GM21390 (cell line): ENCODE measurements at regions not wholly inside any gene's neighbourhood (a gene's known extent, or its start where the extent isn't known, plus 50 kb on each side); places are given as distances from the start of the nearest gene placed in this dataset.
"Not testable (repeated sequence)": the region's sequence is repeated elsewhere in the genome, so short reads cannot be mapped to it uniquely, and the experiment has no call there.

Experiments used
- ATAC-seq: cut with Tn5 transposase; IDR thresholded peaks from one replicate; pipeline ENCODE4 v1.9.1; 2021; ENCODE audit not compliant: unreplicated experiment

DNA sequence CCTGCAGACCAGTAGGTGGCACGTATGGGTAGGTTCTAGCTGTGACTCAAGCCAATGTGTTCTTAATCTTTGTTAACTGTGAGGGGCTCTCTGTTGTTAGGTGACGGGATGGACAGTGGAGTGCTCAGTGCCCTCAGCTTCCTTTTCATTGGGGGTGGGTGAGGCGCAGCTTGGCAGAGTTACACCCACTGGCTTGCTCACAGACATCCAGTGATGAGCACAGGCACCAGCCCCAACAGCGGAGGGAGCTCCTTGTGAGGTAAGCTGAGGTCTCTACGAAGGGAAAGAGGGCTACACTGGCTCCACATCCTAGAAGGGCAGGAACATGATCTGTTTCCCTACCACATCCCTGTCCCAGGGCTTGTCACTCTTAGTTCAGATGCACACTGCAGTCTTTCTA is 871.3 kb downstream of the LRRIQ3 start:
- no peak for ATAC-seq

DNA sequence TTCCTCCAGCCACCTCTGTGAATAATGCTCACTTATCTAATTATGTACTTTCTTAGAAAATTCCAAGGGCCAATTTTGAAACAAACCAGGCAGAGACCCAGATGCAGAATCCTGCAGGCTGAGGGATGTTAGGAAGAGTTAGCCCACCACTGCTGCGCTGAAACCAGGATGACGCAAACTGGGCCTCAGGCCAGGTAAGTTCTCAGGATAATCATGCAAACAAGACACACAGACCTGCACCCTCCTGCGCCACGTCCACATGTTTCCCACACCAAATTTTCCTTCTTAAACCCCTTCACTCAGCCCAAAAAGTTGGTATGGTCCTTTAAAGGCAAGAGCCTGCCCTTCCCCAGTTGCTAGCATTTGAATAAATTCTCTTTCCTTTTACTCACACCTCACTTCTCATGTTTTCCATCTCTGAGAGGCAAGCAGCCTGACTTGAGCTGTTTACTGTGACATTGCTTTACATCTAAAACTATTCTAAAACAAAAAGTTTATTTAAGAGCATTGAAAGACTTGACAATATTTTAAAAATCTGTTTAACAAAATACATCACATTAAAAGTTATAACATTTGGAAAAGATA is 887.1 kb downstream of the LRRIQ3 start:
- no peak for ATAC-seq

DNA sequence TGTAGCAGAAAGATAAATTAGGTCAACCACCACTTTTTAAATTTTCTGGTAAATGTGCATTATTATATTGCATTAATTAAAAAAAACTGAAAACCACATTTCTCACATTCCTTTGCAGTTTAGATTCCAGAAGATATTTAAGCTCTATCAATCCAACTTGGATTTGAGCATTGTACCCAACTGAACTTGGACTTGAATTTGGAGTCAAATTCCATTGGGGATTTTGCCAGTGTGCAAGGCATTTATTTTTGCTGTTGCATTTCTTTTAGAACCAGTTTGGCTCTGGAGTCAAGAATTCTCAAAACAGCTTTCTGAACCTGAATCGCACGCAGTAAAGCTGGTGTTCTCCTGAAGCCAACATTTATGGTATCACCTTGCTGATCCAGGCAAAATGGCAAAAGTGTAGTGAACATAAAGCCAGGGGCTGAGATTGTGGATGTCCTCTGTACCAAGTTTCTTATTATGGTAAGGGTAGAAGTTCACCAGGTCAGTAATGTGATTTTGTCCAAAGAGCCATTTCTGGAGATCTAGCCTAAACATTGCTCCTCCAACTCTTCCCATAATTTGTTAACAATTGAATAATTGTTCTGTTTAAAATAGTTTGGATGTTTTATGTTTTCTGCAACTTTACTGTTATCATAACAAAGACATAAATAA is 890.9 kb downstream of the LRRIQ3 start:
- no peak for ATAC-seq

DNA sequence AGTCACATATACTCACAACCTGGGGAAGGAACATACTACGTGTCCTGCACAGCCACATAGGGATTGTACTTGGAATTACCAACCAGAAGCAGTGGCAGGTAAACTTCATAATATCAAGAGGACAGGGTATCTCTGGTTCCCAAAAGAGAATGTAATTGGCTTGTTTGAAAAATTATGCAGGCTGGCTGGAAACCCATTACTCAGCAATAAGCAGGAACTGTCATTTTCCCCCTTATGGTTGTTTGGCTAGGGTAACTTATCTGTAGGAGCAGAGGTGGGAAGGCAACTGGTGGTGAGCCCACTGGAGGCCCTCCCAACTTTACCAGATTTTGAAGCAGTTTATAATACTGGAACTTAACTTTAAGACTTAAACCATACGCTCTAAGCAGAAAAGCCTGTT is 924.1 kb downstream of the LRRIQ3 start:
- ATAC-seq: no peak

DNA sequence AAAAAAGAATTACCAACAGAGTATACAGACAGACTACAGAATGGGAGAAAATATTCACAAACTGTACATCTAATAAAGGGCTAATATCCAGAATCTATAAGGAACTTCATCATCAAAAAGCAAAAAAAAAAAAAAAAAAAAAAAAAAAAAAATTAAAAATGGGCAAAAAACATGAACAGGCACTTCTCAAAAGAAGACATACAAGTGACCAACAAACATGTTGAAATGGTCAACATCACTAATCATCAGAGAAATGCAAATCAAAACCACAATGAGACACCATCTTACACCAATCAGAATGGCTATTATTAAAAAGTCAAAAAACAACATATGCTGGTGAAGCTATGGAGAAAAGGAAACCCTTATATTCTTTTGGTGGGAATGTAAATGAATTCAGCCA is 952.8 kb downstream of the LRRIQ3 start:
- ATAC-seq: not testable (repeated sequence)

DNA sequence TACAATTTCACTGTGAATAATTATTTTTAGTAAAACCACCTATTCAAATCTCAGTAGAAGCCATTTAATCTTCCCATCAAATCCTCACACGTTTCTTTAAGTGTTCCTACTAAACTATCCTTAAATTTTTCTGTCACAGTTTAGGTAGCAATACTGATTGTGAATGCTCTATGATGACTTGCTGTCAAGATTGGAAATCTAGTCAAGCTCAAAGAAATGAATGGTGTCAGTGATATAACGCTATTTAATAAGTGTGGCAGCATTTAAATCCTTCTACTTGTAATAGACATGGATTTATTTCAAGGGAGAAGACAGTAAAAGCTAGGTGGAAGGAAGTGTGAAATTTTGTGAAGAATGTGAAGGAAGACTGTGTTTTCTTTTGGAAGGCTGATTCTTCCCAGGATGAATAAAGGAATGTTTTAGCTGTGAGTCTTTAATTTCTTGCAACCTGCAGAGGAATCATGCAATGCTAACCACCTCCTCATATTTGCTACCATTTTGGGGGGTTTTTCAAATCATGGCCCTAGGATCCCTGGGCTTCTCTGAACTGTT is 936.7 kb upstream of the NEGR1 start:
- ATAC-seq: no peak

DNA sequence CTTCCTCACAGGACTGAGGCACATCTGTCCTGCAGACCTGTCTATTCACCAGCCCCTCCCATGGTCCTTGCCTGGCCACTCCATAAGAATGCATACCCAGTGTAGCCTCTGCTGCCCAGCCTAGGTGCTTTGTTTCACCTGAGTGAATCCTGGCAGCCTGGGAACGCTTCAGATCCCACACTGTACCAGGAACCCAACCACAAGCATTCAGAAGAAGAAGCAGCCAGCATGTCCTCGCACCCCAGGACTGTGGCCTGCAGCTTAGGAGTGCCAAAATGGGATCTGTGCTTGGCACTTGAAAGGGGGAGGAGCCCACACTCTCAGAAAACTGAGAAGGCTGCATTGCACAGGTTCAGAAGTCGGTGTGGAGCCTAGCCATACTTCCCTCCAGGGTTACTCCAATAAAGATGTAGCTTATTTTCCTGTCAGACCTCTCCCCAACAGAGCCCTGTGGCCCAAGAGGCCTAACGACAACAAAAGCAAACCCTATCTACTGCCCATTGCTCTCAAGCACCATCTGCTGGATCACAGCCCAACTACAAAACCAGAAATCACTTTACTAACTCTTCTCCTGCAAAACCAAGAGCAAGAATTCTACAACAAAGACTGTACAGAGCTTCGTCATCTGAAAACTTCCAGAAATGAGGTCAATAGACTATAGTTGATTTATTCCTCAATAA is 923.1 kb upstream of the NEGR1 start:
- ATAC-seq: no peak

DNA sequence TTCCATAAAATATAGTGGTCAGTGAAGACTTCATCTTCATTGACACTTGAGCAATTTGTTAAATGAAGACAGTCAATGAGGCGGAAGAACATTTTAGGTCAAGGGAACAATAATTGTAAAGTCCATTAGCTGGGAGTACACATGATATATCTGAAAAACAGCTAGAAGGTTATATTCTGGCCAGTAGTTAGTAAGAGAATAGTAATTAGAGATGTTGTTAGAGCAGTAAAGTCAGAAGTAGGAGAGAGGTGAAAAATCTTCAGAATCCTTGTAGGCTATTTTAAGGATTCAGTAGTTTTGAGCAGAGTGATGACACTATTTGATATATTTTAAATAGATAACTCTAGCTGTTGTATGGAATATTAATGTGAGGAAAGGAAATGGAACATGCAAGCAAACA is 915.6 kb upstream of the NEGR1 start:
- no peak for ATAC-seq

DNA sequence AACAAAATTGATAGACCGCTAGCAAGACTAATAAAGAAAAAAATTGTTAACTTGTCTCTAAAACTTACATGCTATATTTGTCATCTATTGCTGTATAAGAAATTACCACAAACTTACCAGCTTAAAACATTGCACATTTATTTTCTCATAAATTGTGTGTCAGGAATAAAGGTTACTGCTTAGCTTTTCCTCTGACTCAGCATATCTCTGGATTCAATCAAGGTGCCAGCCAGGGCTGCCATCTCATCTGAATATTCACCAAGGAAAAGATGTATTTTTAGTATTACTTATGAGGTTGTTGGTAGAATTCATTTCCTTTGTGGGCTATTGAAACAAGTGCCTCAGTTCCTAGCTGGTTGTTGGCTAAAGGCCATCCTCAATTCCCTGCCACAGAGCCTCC is 912.6 kb upstream of the NEGR1 start:
- ATAC-seq: no peak

DNA sequence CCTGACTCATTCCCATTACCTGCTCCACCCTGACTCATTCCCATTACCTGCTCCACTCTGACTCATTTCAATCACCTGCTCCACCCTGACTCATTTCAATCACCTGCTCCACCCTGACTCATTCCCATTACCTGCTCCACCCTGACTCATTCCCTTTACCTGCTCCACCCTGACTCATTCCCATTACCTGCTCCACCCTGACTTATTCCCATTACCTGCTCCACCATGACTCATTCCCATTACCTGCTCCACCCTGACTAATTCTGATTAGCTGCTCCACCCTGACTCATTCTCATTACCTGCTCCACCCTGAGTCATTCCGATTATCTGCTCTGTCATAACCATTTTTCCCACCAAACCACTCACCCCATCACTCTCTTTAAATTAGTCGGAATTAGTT is 901.2 kb upstream of the NEGR1 start:
- ATAC-seq: not testable (repeated sequence)

DNA sequence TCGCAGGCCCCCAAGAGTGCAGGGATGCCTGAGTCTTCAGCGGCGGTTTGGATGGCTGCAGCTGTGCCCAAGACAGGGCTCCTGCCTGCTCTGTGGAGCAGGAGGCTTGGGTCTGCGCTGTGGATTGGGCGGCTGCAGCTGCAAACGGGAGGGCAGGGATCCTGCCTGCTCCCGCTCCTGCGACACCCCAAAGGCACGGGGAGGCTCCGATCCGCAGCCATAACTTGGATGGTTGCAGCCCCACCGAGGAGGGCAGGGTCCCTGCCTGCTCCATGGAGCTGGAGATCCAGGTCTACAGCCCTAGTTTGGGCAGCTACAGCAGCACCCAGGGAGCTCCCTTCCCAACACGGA is 898.8 kb upstream of the NEGR1 start:
- ATAC-seq: no peak

DNA sequence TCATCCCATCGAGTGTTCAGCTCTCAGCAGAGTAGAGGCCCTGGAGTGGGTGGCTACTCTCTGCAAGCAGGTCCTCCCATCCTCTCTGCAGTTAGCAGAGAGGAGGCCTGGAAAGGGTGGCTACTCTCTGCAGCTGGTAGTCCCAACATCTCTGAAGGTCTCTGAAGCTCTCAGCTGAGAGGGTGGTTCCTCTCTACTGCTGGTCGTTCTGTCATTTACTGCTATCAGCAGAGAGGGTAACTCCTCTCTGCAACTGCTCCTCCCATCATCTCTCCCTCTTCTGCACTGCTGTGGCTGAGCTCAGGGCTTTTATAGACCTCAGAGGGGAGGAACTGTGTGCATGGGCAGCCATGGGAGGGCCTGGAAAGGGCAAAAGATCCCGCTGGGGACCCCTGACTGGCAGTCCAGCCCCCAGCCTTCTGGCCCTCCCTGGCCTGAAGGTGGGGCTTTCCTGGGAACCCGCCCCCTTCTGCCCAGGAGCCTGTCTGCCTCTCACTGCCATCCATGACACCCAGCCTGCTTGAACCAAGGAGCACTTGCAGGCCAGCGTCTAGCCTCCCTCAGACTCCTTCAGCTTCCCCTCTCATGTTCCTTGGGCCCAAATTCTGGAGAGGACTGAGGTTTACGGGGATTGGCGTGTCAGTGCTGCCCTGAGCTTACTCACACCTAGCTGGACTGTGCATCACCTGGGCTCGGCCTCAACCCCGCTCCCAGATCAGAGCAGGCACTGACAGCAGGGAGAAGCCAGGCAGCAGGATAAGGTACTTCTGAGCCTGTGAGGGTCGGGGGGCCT is 898.3 kb upstream of the NEGR1 start:
- ATAC-seq: no peak

DNA sequence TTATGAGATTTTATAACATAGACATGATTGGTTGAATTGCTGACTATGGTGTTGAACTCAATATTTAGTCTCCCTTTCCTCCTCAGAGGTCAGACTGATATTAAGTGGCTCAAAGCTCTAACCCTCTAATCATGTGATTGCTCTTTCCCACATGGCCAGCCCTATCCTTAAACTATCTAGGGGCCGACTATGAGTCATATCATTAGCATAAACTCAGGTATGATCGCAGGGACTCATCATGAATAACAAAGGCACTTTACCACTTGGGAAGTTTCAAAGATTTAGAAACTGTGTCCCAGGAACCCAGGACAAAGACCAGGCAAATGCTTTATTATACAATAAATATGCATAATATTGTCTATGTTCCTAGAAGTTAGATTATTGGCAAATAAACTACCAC is 894.6 kb upstream of the NEGR1 start:
- ATAC-seq: no peak

DNA sequence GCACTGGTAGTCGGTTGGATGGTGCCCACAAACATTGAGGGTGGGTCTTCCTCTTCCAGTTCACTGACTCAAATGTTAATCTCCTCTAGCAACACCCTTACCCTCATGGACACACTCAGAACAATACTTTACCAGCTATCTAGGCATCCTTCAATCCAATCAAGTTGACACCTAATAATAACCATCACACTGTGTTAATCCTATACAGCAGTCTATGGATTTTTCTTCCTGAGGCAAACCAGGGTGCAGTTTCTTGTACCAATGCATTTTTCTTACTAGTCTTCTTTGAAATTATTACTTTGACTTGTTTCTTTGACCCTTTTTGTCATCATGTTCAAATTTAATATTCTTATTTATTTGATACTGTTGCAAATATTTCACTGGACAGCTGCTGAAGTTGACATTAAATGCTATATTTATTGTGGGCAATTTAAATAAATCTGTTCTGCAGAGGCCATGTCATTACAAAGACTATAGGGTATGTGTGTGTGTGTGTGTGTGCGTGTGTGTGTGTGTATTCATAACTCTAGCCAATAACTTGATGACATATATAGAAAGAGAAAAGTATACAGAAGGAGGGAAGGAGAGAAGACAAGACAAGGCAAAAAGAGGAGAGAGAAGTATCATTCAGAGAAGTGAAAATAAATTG is 884.8 kb upstream of the NEGR1 start:
- ATAC-seq: no peak

DNA sequence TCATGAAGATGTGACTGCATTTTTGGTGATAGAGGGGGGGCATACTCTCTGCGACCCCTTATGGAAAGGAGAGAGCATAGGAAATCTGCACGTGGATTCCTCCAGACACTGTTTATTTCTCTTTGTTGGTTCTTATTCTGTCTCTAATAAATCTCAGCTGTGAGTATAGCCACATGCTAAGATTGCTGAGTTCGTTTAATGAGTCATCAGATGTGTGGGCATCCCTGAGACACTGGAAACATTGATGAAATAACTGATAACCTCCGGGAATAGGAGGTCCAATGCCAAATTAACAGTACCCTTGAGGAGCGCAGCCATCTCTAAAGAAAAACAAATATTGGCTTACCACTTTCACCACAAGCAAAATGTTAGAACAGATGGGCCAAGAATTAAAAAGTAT is 880.2 kb upstream of the NEGR1 start:
- no peak for ATAC-seq

DNA sequence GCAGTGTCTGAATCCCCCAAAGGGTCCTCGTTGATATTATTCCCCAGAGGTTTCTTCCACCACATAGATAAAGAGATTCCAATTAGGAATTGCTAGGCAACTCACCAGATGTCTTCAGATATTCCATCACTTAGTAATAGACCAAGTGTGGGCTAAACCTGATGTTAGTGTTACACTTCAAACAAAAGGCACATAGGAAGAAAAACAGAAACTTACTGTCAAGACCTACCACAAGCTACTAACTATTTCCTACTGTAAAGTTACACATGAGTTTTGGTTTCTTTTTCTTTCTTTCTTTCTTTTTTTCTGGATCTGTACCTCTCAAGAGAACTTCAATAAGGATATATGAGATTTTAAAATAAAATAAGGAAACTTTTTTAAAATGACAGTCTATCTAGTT is 879.1 kb upstream of the NEGR1 start:
- no peak for ATAC-seq

DNA sequence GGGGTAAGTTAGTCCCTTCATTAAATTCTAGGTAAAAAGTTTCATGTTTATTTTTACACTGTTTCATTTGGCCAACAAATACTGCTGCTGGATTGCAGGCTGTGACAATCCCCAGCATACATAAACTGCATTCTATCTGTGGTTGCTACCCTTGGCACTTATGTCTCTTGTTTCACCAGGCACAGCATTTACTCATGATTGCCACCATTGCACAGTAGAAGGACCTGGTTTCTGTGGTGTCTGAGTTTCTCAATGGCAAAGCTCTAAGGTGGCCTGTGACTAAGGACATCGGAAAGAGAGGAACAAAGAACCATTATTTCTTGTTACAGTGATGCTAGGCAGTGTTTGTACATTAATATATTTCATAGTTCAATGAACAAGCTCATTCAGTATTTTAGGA is 878.4 kb upstream of the NEGR1 start:
- no peak for ATAC-seq

DNA sequence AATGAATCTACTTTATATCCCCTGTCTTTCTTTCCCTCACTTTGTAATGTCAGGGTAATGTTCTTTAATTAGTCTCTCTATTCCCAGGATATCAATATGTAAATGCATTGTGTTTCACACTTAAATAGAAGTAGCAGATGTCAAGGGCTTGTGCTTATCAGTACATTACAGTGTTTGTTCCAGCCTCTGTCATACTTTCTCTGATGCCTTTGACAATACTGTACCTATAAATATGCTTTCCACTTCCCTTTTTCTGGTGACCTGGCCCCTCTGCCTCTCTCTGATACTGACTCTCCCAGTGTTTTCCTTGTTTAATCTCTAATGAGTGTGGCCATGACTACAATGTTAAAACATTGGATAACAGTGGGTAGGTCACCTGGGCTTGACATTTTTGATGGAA is 862.0 kb upstream of the NEGR1 start:
- ATAC-seq: no peak

DNA sequence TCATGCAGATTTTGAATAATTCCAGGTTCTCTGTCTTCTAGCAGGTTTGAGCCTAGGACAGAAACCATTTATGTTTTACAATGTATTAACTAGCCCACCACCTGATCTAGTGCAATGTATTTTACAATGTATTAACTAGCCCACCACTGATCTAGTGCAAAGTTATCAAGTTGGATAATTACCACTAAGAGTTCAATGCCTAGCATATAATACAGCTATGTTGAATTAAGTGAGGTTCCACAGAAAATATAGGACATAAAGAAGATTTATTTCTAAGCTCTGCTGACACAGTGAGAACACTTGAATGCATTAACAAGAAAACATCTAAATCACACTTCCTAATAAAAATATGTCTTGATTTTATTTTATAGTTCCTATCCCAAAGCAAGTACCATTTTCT is 854.6 kb upstream of the NEGR1 start:
- no peak for ATAC-seq

DNA sequence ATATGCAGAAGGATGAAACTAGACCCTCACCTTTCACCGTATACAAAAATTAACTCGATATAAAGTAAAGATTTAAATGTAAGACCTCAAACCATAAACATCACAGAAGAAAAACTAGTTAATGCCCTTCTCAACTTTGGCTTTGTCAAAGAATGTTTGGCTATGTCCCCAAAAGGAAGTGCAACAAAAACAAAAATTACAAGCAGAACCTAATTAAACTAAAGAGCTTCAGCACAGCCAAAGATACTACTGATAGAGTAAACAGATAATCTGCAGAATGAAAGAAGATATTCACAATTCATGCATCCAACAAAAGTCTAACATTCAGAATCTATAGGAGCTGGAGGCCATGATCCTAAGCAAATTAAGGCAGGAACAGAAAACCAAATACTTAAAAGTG is 824.6 kb upstream of the NEGR1 start:
- no peak for ATAC-seq

DNA sequence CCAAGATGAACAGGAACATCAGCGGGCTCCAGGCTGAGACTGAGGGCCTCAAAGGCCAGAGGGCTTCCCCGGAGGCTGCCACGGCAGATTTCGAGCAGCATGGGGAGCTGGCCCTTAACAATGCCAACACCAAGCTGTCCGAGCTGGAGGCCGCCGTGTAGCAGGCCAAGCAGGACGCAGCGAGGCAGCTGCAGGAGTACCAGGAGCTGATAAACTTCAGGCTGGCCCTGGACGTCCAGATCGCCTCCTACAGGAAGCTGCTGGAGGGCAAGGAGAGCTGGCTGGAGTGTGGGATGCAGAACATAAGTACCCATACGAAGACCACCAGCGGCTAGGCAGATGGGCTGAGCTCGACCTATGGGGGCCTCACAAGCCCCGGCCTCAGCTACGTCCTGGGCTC is 823.4 kb upstream of the NEGR1 start:
- no peak for ATAC-seq
